ENCODE measurements at regions not wholly inside any gene's neighbourhood (a gene's known extent, or its start where the extent isn't known, plus 50 kb on each side); places are given as distances from the start of the nearest gene placed in this dataset.

- no peak for DNase-seq (ENCODE audit: low spot score, unreplicated experiment)
- Mint-ChIP-seq H3K27ac (no peak overlapping the region), H3K4me3 (ENCODE audit: low read depth) (no peak overlapping the region), H3K27me3 (peaks cover 12% of the 10 kb centered on the region), H3K4me1 (ENCODE audit: low read depth) (peaks cover 16% of the 10 kb centered on the region), H3K9me3 (ENCODE audit: low read depth) (peaks cover 3% of the 10 kb centered on the region), H3K36me3 (ENCODE audit: insufficient read depth) (no peaks in the 10 kb centered on the region)
- TF ChIP-seq CTCF (IDR thresholded peaks at IDR 0.05; ENCODE audit: unreplicated experiment): no peak
Measured at GRCh38 chr1:29586991-29587745, 350.8 kb downstream of the PTPRU start.

GRCh38 chr1:29586215-29586614, 349.9 kb downstream of the PTPRU start:
- H3K36me3 Mint-ChIP-seq (ENCODE audit: insufficient read depth): no peaks in the 10 kb centered on the region
- peaks cover 12% of the 10 kb centered on the region for H3K4me1 Mint-ChIP-seq (ENCODE audit: low read depth)
- no peak overlapping the region for H3K4me3 Mint-ChIP-seq (ENCODE audit: low read depth)
- no peak for DNase-seq (ENCODE audit: low spot score, unreplicated experiment)
- H3K9me3 Mint-ChIP-seq (ENCODE audit: low read depth): peaks cover 3% of the 10 kb centered on the region
- TF ChIP-seq CTCF (IDR thresholded peaks at IDR 0.05; ENCODE audit: unreplicated experiment): no peak
- no peak overlapping the region for H3K27ac Mint-ChIP-seq
- H3K27me3 Mint-ChIP-seq: peaks cover 12% of the 10 kb centered on the region

GRCh38 chr1:29585656-29586055, 349.3 kb downstream of the PTPRU start:
- TF ChIP-seq CTCF (IDR thresholded peaks at IDR 0.05; ENCODE audit: unreplicated experiment): no peak
- H3K27me3 Mint-ChIP-seq: peaks cover 12% of the 10 kb centered on the region
- no peak overlapping the region for H3K27ac Mint-ChIP-seq
- no peak for DNase-seq (ENCODE audit: low spot score, unreplicated experiment)
- H3K9me3 Mint-ChIP-seq (ENCODE audit: low read depth): peaks cover 3% of the 10 kb centered on the region
- H3K4me3 Mint-ChIP-seq (ENCODE audit: low read depth): no peak overlapping the region
- no peaks in the 10 kb centered on the region for H3K36me3 Mint-ChIP-seq (ENCODE audit: insufficient read depth)
- H3K4me1 Mint-ChIP-seq (ENCODE audit: low read depth): peaks cover 9% of the 10 kb centered on the region

- Mint-ChIP-seq H3K4me1 (ENCODE audit: low read depth) (peaks cover 11% of the 10 kb centered on the region), H3K36me3 (ENCODE audit: insufficient read depth) (no peaks in the 10 kb centered on the region), H3K9me3 (ENCODE audit: low read depth) (peaks cover 3% of the 10 kb centered on the region), H3K27ac (no peak overlapping the region), H3K27me3 (peaks cover 15% of the 10 kb centered on the region), H3K4me3 (ENCODE audit: low read depth) (no peak overlapping the region)
- no peak for TF ChIP-seq CTCF (IDR thresholded peaks at IDR 0.05; ENCODE audit: unreplicated experiment)
- DNase-seq (ENCODE audit: low spot score, unreplicated experiment): no peak
Measured at GRCh38 chr1:29585201-29585600, 348.9 kb downstream of the PTPRU start.

GRCh38 chr1:29584776-29585175, 348.5 kb downstream of the PTPRU start:
- no peak for DNase-seq (ENCODE audit: low spot score, unreplicated experiment)
- H3K9me3 Mint-ChIP-seq (ENCODE audit: low read depth): peaks cover 3% of the 10 kb centered on the region
- no peak for TF ChIP-seq CTCF (IDR thresholded peaks at IDR 0.05; ENCODE audit: unreplicated experiment)
- H3K4me3 Mint-ChIP-seq (ENCODE audit: low read depth): no peak overlapping the region
- H3K4me1 Mint-ChIP-seq (ENCODE audit: low read depth): peaks cover 12% of the 10 kb centered on the region
- no peaks in the 10 kb centered on the region for H3K36me3 Mint-ChIP-seq (ENCODE audit: insufficient read depth)
- H3K27ac Mint-ChIP-seq: no peak overlapping the region
- H3K27me3 Mint-ChIP-seq: peaks cover 17% of the 10 kb centered on the region

All from progenitor cell of endocrine pancreas (in vitro differentiated cells).